ENCODE measurements at regions not wholly inside any gene's neighbourhood (a gene's known extent, or its start where the extent isn't known, plus 50 kb on each side); places are given as distances from the start of the nearest gene placed in this dataset.

- H3K9me3 Mint-ChIP-seq = no peaks in the 10 kb centered on the region
- peaks cover 3% of the 10 kb centered on the region for H3K27me3 Mint-ChIP-seq
- no peak for ATAC-seq (replicated peaks)
- H3K4me1 Mint-ChIP-seq = no peaks in the 10 kb centered on the region
- no peak overlapping the region for H3K4me3 Mint-ChIP-seq
- H3K27ac Mint-ChIP-seq = no peak overlapping the region
- H3K36me3 Mint-ChIP-seq (ENCODE audit: low read depth) = no peaks in the 10 kb centered on the region
Measured at GRCh38 chr5:67379753-67380152, 183.2 kb upstream of the CD180 start.

GRCh38 chr5:67378256-67378655 is 181.7 kb upstream of the CD180 start:
- no peaks in the 10 kb centered on the region for H3K36me3 Mint-ChIP-seq (ENCODE audit: low read depth)
- no peak overlapping the region for H3K27ac Mint-ChIP-seq
- ATAC-seq (replicated peaks) = no peak
- no peaks in the 10 kb centered on the region for H3K9me3 Mint-ChIP-seq
- no peaks in the 10 kb centered on the region for H3K4me1 Mint-ChIP-seq
- H3K27me3 Mint-ChIP-seq = peaks cover 3% of the 10 kb centered on the region
- no peak overlapping the region for H3K4me3 Mint-ChIP-seq

DNA sequence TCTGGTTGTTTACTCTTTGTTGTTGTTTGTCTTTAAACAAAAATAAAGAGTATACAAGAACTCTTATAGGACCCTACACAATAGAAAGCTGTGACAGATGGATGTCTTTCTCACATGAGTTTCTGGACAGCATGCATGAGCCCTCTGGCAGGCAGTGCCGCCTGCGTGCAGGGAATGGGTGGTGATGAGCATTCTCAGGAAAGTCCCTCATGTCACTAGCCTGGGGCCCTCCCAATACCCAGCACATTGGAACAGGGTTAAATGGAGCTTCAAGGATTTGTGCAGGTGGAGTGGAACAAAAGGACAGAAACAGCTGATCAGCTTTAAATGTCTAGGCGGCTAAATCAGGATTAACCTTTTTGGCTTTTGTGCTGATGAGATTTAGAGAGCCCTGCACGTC is 181.0 kb upstream of the CD180 start:
- H3K4me3 Mint-ChIP-seq = no peak overlapping the region
- no peak overlapping the region for H3K27ac Mint-ChIP-seq
- no peaks in the 10 kb centered on the region for H3K36me3 Mint-ChIP-seq (ENCODE audit: low read depth)
- H3K9me3 Mint-ChIP-seq = no peaks in the 10 kb centered on the region
- peaks cover 3% of the 10 kb centered on the region for H3K27me3 Mint-ChIP-seq
- no peaks in the 10 kb centered on the region for H3K4me1 Mint-ChIP-seq
- no peak for ATAC-seq (replicated peaks)

GRCh38 chr5:67375606-67376005 is 179.0 kb upstream of the CD180 start:
- Mint-ChIP-seq H3K36me3 (ENCODE audit: low read depth) (no peaks in the 10 kb centered on the region), H3K9me3 (no peaks in the 10 kb centered on the region), H3K27me3 (no peaks in the 10 kb centered on the region), H3K4me3 (no peak overlapping the region), H3K27ac (no peak overlapping the region), H3K4me1 (no peaks in the 10 kb centered on the region)
- no peak for ATAC-seq (replicated peaks)

DNA sequence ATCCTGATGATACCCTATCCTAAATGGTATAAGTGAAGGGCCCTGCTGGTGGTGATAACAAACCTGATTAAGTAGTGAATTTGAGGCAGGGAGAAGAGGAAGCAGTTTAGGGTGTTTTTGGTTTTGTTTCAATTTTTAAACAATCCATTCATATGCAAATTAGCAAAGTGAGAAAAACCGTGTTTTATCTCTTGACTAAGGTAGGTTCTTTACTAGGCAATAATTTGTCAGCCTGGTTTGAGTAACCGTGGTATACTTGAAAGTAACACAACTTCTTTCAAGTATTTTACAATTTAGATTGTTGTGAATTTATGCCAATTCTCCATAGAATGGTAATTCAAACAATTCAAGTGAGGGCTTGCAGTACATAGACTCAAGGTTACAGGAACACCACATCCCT is 177.8 kb upstream of the CD180 start:
- Mint-ChIP-seq H3K36me3 (ENCODE audit: low read depth) (no peaks in the 10 kb centered on the region), H3K27me3 (peaks cover 4% of the 10 kb centered on the region), H3K4me1 (no peaks in the 10 kb centered on the region), H3K9me3 (no peaks in the 10 kb centered on the region), H3K27ac (no peak overlapping the region), H3K4me3 (no peak overlapping the region)
- ATAC-seq (replicated peaks) = peak; percentile 39

- no peak overlapping the region for H3K4me3 Mint-ChIP-seq
- no peak overlapping the region for H3K27ac Mint-ChIP-seq
- no peaks in the 10 kb centered on the region for H3K4me1 Mint-ChIP-seq
- no peaks in the 10 kb centered on the region for H3K36me3 Mint-ChIP-seq (ENCODE audit: low read depth)
- peaks cover 5% of the 10 kb centered on the region for H3K27me3 Mint-ChIP-seq
- no peak for ATAC-seq (replicated peaks)
- no peaks in the 10 kb centered on the region for H3K9me3 Mint-ChIP-seq
Measured at GRCh38 chr5:67373518-67373917, 176.9 kb upstream of the CD180 start.

GRCh38 chr5:67372887-67373286 is 176.3 kb upstream of the CD180 start:
- Mint-ChIP-seq H3K36me3 (ENCODE audit: low read depth) (no peaks in the 10 kb centered on the region), H3K4me3 (no peak overlapping the region), H3K9me3 (no peaks in the 10 kb centered on the region), H3K27me3 (peaks cover 7% of the 10 kb centered on the region), H3K27ac (no peak overlapping the region), H3K4me1 (no peaks in the 10 kb centered on the region)
- ATAC-seq (replicated peaks) = no peak

- Mint-ChIP-seq H3K4me3 (no peak overlapping the region), H3K36me3 (ENCODE audit: low read depth) (no peaks in the 10 kb centered on the region), H3K4me1 (no peaks in the 10 kb centered on the region), H3K9me3 (no peaks in the 10 kb centered on the region), H3K27me3 (peaks cover 7% of the 10 kb centered on the region), H3K27ac (no peak overlapping the region)
- ATAC-seq (replicated peaks) = no peak
Measured at GRCh38 chr5:67371924-67372323, 175.3 kb upstream of the CD180 start.

DNA sequence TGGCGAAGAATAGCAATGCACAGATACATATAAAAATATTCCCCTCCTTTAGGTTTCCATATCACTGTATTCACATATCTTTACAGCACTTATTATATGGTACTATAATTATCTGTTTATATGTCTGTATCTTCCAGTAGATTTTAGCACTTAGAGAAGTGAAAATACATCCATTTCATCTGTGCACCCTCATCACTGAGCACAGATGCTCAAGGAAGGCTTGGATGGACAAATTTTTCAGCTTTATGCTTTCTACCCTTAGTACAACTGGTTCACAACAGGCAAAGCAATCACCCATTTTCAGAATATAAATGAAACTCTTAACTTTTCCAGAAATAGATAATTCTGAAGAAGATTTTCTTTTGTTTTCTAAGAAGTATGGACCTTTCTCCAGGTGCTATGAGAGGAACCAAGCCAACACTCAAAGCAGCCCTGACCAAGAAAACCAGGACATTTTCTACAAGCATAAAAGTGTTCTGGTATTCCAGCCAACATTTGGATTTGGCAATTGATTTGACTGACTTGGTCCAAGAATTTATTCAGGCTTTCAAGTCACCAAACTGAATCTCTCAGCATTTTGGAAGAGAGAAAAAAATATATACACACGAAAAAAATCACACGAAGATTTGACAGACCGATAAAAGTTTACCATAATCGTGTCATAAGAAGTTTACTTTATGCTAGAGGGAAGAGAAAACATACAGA is 170.2 kb upstream of the CD180 start:
- Mint-ChIP-seq H3K27me3 (peaks cover 7% of the 10 kb centered on the region), H3K27ac (no peak overlapping the region), H3K36me3 (ENCODE audit: low read depth) (no peaks in the 10 kb centered on the region), H3K9me3 (no peaks in the 10 kb centered on the region), H3K4me1 (no peaks in the 10 kb centered on the region), H3K4me3 (no peak overlapping the region)
- no peak for ATAC-seq (replicated peaks)

- Mint-ChIP-seq H3K4me1 (no peaks in the 10 kb centered on the region), H3K27ac (no peak overlapping the region), H3K4me3 (no peak overlapping the region), H3K9me3 (no peaks in the 10 kb centered on the region), H3K36me3 (ENCODE audit: low read depth) (no peaks in the 10 kb centered on the region), H3K27me3 (peaks cover 7% of the 10 kb centered on the region)
- no peak for ATAC-seq (replicated peaks)
Measured at GRCh38 chr5:67366276-67366675, 169.7 kb upstream of the CD180 start.

GRCh38 chr5:67364381-67364970 is 167.9 kb upstream of the CD180 start:
- no peak overlapping the region for H3K4me3 Mint-ChIP-seq
- no peaks in the 10 kb centered on the region for H3K36me3 Mint-ChIP-seq (ENCODE audit: low read depth)
- no peak for ATAC-seq (replicated peaks)
- peaks cover 3% of the 10 kb centered on the region for H3K27me3 Mint-ChIP-seq
- no peaks in the 10 kb centered on the region for H3K9me3 Mint-ChIP-seq
- no peak overlapping the region for H3K27ac Mint-ChIP-seq
- H3K4me1 Mint-ChIP-seq = peaks cover 9% of the 10 kb centered on the region

DNA sequence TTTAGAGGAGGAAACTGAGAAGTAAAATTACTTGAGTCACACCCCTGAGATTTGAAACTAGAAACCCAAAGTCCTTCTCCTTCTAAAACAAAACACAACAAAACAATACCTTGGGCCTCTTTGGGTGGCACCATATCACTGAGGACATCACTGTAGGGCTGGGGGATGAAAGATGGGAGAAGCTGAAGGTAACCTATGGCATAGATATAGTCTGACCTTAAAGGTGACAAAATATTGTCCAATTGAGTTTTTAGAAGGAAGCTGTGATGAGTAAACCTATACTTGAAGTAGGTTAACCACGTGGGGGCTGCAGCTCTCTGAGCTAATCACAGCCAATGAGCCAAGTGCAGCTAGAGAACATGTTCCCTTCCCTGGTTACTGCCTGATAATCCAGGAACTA is 167.4 kb upstream of the CD180 start:
- Mint-ChIP-seq H3K27me3 (peaks cover 5% of the 10 kb centered on the region), H3K9me3 (peaks cover 2% of the 10 kb centered on the region), H3K4me3 (no peak overlapping the region), H3K4me1 (peaks cover 9% of the 10 kb centered on the region), H3K36me3 (ENCODE audit: low read depth) (no peaks in the 10 kb centered on the region), H3K27ac (no peak overlapping the region)
- peak; percentile 51 for ATAC-seq (replicated peaks)

DNA sequence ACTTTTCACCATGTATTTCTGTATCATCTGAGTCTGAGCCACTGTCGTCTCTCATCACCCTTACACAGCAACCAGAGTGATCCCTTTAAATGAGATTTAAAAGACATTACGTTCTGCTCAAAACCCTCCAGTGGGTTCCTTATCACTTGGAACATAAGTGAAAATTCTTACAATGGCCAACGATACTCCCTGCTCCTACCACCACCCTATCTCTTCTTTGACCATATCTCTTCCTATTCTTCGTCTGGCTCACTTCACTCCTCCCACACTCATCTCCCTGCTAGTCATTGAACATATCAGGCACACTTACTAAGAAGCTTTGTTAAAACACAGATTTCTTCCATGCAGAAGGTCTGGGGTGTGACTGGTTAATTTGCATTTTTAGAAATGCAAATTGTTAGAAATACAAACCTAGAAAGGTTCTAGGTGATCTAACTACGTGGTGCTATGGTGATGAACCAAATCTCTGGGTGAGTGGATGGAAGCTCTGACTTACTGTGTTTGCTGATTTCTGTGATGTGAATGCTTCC is 166.6 kb upstream of the CD180 start:
- peaks cover 9% of the 10 kb centered on the region for H3K4me1 Mint-ChIP-seq
- no peak overlapping the region for H3K4me3 Mint-ChIP-seq
- ATAC-seq (replicated peaks) = no peak
- no peaks in the 10 kb centered on the region for H3K36me3 Mint-ChIP-seq (ENCODE audit: low read depth)
- H3K27me3 Mint-ChIP-seq = peaks cover 4% of the 10 kb centered on the region
- H3K9me3 Mint-ChIP-seq = peaks cover 4% of the 10 kb centered on the region
- no peak overlapping the region for H3K27ac Mint-ChIP-seq

DNA sequence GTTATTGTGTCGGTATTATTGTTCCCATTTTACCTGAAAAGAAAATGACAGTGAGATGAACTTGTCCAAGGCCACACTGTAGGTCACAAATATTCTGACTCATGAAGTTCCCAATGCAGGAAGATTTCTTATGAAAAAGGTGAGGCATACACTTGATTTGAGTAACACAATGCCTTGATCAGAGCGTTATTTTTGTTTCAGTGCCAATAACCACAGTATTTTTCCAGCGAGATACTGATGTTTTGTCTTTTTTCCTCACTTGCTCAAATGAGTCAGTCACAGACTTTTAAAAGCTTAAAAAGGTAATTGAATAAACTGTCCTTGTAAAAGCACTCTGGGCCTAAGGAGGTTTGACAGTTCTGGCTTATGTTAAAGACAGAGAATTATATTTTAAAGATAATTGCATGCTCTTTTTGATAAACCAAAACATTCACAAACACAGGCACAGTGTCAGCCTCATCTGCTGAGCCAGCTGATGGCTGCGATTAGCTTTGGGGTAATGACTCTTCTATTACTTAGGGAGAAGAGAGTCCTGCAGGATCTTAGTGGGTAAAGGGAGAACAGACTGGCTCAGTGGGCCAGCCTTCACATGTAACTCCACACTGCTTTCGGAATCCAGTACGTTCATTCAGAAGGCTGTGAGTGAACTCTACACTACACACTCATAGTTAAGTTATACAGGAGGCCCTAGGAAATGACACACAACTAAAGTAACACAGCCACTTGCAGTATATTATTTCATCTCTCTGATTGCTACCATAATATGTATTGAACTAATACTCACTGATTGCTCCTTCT is 165.5 kb upstream of the CD180 start:
- Mint-ChIP-seq H3K27ac (no peak overlapping the region), H3K4me1 (peaks cover 9% of the 10 kb centered on the region), H3K36me3 (ENCODE audit: low read depth) (no peaks in the 10 kb centered on the region), H3K9me3 (peaks cover 4% of the 10 kb centered on the region), H3K4me3 (no peak overlapping the region), H3K27me3 (peaks cover 4% of the 10 kb centered on the region)
- no peak for ATAC-seq (replicated peaks)

- Mint-ChIP-seq H3K4me3 (no peak overlapping the region), H3K27ac (no peak overlapping the region), H3K27me3 (peaks cover 4% of the 10 kb centered on the region), H3K9me3 (peaks cover 4% of the 10 kb centered on the region), H3K4me1 (peaks cover 9% of the 10 kb centered on the region), H3K36me3 (ENCODE audit: low read depth) (no peaks in the 10 kb centered on the region)
- ATAC-seq (replicated peaks) = no peak
Measured at GRCh38 chr5:67360047-67360446, 163.4 kb upstream of the CD180 start.

Data from activated T-helper 17 cell treated with anti-CD3 and anti-CD28 coated beads, Interleukin-2, amount 50 U/mL, for 72 hours (primary cell).